ENCODE measurements at regions not wholly inside any gene's neighbourhood (a gene's known extent, or its start where the extent isn't known, plus 50 kb on each side); places are given as distances from the start of the nearest gene placed in this dataset.

DNA sequence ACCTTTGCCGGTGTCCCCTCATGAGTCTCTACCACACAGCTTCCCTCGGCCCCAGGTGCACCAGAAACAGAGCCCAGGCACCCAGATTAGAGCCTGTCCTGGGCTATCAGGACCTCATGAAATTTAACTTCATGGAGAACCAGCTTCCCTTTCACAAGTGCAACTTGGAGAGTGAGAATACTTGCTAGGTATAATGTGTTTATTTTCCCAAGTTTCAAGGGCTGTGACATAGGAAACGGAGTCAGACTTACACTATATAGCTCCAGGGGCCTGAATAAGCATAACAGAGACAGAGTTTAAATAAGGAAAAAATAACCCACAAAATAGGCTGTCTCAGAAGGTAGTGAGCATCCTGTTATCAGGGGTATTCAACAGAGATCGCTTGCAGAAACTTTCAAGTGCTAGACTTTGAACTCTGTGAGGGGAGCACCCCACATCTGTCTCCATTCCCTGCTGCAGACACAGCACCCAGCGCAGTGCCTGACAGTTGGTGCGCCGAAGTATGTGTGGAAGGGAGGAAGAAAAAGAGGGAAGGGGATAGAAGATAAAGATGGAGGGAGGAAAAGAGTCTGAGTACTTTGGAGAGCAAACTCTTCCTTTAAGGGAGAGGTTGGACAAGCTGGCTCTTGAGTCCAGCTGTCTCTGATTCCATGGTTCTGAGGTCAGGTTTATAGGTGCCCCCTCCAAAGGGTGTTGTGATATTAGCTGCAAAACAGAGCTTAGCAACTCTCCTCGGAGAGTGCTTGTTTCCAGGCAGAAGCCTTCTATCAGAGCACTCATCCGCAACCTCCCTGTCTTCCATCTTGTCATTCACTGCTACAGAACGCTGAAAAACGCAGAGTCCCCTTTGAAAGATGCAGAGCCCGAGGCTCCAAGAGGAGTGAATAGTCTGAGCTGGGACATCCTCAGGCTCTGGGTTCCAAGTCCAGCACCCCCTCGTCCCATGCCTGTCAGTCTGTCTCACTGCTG lies 84.8 kb downstream of the CPN2 start:
- DNase-seq (ENCODE audit: low read depth) = no peak

DNA sequence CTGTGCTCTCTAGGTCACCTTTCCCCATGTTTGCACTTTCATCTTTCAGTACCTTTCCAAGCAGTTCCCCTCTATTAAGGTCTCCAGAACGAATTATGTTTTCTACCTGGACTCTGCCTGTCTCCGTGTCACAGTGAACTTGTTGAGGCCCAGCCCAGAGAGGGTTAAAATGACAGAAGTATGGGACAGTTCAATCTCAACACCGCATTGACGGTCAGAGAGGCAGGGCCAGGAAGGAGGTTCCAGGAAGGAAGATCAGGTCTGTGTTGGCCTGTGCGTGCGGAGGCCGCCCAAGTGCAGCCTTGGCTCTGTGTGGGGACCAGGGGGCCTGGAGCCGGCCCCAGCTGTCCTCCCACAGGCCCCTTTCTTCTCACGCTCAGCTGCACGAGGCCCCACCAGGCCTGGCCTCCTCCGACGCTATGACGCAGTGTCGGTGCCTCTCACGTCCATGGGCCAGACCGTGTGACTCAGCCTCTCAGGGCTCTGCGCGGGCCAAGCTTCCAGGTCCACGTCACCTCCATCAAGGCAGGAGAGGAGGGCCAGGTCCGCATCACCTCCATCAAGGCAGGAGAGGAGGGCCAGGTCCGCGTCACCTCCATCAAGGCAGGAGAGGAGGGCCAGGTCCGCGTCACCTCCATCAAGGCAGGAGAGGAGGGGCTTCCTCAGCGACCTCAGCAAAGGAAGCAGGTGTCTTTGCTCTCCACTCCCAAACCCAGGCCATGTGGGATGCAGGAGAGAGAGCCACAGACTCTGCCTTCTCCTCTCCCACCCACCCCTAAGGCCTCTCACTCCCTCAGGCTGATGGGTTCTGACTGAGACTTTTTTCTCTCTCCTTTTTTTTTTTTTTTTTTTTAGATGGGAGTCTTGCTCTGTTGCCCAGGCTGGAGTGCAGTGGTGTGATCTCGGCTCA lies 83.1 kb downstream of the CPN2 start:
- no peak for DNase-seq (ENCODE audit: low read depth)

DNA sequence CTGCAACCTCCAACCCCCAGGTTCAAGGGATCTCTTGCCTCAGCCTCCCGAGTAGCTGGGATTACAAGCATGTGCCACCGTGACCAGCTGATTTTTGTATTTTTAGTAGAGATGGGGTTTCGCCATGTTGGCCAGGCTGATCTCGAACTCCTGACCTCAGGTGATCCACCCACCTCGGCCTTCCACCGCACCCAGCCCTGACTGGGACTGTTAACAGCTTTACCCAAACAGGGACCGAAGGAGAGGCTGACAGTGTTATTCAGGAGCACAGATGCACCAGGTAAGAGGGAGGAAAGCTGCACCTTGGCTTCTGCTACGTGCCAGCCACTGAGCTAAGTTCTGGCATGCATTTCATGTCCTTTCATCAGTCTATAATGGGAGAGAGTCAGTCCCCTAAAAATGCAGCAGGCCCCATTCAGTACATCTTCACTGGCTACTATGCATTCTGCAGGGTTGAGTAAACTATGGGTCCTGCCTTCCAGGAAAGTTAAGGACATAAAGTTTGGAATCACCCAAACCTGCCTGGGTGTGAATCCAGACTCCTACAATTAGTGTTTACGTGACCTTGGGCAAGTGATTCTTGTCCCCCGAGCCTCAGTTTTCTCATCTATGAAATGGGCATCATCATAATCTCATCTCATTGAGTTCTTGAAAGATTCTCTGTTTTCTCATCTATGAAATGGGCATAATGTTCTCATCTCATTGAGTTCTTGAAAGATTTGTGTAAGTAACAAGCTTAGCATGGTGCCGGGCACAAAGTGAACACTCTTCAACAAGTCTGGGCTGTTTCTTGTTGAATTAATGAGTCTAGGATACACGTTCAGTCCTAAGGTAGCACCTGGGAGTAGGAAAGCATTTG lies 82.2 kb downstream of the CPN2 start:
- DNase-seq (ENCODE audit: low read depth) = no peak

DNA sequence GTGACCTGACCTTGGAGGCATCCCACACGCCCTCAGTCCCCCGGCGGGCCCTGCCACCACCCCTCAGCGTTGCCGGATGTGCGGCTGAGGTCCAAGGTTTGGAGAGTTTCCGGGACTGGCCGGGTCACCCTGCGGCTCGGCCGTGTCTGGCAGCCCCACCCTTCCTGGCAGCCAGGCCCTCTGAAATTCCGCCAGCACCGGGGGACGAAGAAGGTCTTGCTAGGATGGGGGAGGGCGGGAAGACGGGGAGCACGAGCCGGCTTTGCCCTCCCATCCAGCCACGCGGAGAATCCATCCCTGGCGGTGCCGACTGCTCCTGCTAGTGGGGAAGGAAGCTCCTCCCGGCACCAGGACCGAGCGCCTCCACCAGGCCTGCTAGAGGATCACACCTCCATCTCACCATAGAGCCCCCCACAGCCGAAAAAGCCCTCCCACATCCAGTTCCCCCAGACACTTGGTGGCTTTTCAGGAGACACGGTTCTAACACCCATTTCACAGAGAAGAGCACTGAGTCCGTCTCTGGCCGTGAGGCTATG lies 81.5 kb downstream of the CPN2 start:
- no peak for DNase-seq (ENCODE audit: low read depth)

DNA sequence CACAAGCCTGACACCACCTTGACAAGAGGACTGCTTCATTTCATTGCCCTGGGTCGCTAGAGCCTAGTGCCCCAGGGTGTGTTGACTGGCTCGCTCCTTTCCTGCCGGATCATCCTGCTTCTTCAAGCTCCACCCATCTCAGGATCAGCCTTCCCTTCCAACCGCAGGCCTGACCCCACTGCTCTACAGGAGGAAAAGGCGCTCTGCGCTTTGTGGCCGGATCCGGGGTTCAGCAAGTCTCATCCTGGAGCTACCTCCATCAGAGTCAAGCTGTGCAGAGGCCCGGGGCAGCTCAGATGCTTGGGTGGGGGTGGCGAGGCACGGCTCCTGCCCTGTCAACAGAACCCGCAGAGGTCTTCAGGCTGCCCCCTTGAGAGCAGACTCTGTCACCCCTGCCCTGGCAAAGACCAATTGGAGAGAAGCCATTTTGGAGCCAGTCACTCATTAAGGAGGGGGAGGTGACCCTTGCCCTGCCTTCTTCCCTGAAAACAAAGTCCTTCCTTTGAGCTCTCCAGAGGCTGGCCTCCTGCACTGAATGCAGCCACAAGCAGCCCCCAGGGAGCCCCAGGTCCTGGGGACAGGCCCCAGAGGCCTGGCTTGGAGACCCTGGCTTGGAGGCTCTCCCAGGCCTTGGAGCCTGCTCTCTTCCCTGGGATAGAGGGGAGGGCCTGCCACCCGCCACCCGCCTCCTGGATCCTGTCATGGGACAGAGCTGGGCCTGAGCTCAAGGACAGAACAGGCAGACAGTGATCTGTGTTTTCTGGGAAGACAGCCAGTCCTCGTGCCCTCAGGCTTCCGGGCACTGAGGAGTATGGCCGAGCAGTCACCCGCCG lies 80.3 kb downstream of the CPN2 start:
- DNase-seq (ENCODE audit: low read depth) = no peak

DNA sequence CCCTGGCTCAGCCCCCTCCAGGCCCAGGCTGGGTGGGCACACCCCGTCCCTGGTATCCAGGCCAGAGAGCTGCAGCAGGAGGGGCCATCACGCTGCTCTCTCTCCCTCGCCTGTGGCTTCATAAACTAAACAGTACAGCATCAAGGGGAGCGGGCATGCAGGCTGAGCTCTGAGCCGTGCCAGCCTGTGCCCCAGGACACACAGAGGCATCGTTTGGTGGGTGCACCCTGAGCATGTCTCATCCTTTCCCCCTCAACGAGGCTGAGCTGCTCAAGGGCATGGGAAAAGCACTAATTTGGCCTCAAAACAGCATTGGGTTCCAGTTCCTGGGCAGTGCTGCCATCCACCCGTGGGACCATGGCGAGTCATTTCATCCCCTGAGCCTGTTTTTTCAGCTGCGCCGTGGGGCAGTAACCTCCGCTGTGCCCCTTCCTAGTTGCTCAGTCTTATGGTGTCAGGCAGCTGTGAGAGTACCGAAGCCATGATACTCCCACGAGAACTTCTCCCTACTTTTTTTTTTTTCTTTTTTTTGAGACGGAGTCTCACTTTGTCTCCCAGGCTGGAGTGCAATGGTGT lies 79.6 kb downstream of the CPN2 start:
- DNase-seq (ENCODE audit: low read depth) = no peak

DNA sequence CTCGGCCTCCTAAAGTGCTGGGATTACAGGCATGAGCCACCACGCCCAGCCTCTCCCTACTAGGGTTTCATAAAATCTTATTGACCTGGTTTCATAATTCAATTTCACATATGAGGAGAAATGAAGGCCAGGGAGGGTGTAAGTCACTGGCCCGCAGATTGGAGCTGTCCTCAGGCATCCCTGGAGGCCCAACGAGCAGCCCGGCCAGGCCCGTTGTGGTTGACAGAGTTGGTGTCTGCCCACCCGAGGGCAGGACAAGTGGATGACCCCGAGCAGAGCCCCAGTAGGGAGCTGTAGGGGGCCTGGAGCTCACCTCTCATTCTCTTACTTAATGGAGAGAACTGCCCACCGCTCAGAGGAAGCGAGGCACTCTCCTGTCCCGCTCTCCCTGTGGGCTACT lies 78.9 kb downstream of the CPN2 start:
- no peak for DNase-seq (ENCODE audit: low read depth)

DNA sequence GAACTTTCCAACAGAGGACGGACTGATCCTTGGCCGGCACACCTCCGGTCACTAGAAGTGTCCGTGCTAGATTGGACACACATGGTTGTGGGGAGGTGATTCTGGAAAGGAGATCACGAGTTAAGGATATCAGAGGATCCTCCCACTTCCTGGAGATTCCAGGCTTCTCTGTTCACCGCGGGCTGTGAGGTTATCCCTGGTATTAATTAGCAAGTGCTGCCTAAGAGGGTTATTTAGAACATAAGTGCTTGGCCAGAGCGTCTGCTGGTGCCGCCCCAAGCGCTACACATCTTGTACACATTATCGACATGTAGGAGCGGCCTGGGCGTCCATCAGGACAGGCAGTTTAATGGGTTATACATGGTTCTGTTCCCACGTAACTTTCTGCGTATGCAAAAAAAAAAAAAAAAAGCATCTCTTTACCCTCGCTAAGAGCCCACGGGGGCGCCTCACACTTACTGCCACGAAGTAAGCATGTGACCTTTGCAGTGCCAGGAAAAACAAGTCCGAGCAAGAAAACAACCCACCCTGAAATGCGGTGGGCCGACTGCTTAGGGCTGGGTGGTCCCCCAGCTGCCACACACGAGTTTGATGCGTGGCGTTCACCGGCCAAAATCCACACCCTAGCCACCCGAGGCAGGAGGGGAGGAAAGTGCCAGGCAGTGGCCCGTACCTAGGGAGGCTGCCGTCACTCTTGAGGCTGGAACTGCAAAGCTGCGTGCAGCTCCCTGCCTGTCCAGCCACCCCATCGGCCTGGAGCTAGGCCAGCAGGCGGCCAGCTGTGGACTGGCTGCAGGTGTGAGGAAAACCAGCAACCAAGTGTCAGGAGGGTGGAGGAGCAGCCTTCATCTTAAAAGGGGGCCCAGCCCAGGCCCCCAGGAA lies 78.0 kb downstream of the CPN2 start:
- no peak for DNase-seq (ENCODE audit: low read depth)

DNA sequence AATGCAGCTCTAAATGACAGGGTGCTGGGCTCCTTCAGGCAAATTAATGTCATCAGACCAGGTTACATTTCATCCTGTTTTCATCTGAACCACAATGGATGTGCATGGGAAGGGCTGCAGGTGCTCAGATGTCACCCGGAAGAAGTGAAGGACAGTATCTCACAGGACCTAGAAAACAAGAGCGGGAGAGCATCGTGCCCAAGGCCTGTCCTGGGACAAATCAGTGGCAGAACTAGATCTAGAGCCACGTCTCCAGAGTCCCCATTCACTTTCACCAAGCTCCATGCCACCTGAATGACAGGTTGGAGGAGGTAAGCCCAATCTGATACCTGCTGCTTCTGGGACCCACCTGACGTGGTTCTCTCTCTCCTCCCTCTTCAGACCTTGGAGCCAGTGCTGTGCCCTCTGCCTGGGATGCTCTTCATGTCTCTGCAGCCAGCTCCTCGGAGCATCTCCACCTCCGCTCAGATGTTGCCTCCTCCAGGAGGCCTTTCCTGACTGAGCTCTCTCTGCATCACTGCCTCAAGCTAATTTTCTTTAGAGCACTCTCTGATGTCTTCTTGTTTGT lies 77.3 kb downstream of the CPN2 start:
- no peak for DNase-seq (ENCODE audit: low read depth)

DNA sequence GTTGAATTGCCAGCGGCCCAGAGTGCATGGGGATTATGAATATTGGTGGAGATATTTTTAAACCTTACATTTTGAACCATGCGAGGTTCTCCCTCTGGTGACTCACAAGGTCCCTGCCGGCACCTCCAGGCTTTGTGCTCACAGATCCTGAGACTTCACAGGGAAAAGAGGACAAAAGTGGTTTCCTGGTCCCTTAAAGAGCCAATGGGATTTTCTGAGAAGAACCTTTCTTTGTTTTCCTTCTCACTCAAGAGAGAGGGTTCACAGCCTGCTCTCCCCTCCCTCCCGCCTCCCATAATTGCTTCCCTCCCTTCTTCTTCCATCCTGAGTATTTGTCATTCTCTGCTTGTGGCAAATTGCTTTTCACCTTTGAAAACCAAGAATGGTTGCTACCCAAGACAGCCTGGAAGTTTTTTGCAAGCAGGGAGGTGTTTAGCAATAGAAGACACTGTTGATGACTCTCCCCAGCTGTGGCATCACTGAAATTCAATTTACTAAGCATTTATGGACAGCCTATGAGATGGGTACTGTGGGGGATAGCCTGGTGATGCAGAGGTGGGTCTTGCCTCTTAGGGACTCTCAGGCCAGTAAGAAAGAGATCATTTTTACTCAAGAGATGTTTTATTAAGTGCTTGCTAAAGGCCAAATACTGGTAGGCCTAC lies 76.6 kb downstream of the CPN2 start:
- no peak for DNase-seq (ENCODE audit: low read depth)

DNA sequence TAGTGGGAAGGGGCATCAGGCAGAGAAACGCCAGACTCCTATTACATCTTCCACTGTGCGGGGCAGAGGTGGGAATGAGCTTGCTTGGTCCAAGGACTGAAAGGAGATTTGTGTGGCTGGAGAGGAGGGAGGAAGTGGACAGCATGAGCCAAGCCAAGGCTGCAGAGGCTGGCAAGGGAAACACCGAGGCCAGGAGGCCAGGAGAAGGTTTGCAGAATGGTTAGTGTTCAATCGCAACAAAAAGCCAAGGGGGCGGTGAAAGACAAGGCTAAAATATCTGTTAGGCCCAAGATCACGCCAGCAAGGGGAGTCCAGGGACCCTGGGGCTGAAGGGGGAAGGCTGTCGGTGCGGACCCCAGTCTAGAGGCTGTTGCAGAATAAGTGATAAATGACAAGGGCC lies 75.8 kb downstream of the CPN2 start:
- no peak for DNase-seq (ENCODE audit: low read depth)

DNA sequence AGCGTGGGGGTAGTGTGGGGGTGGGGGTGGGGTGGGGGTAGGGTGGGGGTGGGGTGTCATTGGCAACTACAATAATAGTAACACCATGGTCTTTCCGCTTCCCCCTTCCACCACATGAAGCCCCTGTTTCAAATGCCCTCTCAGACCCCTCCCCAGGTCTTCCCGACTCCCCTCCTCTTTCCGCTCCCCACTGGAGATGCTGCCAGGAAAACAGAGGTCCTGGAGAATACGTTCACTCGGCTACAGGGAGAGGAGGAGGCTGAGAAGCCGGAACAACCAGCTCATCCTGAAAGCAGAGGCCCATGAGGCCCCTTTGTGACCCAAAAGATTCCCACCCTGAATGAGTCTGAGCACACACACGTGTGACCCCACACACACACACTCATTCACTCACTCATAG lies 75.4 kb downstream of the CPN2 start:
- DNase-seq (ENCODE audit: low read depth) = no peak

DNA sequence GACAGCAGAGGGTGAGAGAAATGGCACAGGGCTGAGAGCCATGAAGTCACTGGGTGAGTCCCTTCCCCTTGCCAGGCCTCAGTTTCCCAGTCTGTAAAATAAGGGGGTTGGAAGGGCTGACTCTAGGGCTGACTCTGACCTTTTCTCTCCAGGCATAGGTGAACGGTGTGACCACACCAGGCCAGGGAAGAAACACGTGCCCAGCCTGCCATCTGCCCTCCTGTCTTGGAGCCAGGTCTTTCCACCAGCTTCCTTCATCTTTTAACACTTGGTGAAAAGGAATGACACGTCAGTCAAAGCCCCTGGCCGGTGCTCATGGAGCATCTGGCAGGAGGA lies 74.4 kb downstream of the CPN2 start:
- DNase-seq (ENCODE audit: low read depth) = no peak

DNA sequence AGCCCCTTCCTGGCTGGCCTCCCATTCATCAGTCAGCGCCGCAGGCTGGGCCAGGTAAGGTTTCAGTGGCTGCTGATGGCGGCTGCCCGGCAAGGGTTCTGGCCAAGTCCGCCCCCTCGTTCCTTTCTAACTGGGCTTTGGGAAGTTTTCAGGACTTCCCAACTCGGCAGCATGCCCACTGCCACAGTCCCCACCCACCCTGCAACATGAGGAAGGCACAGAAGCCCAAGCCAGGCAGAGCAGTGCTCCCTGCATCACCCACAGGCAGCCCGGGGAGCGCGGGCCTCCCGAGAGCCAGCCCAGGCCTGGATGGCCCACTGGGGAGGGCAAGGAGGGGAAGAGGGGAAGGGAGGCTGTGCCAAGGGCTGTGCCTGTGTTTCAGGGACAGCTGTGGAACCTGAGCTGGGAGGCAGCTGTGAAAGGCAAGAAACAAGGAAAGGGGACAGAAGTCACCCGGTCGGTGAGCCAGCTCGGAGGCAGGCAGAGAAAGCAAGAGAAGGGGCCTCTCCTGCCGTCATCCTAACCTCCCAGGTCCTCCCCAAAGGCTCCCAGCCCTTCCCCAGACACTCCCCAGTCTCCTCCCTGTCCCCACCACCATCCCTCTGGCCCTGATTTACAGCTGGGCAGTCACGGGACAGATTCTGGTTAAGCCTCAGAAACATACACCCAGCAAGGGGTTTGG lies 73.9 kb downstream of the CPN2 start:
- DNase-seq (ENCODE audit: low read depth) = no peak

DNA sequence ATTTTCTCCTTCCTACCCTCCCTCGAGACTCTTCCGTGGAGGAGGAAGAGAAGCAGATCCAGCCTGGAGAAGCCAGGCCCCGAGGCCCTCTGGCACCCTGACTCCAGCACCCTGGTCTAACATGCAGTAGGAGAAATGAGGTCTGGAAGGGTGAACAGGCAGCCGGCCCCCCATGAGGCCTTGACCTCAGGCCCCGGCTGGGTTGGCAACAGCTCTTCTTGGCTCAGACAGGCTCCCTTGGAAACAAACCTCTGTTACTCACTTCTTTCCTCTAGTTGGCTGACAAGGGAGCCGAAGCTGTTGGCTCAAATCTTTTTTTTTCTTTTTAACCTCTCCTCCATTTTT lies 73.4 kb downstream of the CPN2 start:
- no peak for DNase-seq (ENCODE audit: low read depth)

DNA sequence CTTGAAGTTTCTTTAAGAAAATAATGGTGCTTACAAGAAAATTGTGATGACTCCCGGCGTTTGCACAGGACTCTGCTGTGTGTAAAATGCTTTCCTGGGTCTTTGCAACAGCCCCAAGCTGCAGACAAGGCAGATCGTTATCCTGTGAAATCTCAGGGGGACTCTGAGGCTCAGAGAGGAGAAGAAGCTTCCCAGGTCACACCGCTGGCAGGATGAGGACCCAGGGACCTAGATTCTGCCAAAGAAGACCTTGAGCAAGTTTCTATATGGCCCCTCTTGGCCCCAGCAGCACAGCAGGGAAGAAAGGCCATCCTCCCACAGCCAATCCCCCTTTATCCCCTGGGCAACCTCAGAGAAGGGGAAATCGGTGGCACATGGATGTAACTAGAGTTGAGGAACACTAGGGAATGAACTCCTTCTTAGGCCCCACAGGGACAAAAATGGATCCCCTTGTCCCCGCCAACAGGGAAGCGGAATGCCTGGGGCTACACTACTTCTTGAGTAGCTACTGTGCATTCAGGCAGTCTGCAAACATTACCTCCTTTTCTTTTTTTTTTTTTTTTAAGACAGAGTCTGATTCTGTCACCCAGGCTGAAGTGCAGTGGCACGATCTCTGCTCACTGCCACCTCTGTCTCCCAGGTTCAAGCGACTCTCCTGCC lies 72.8 kb downstream of the CPN2 start:
- DNase-seq (ENCODE audit: low read depth) = no peak

DNA sequence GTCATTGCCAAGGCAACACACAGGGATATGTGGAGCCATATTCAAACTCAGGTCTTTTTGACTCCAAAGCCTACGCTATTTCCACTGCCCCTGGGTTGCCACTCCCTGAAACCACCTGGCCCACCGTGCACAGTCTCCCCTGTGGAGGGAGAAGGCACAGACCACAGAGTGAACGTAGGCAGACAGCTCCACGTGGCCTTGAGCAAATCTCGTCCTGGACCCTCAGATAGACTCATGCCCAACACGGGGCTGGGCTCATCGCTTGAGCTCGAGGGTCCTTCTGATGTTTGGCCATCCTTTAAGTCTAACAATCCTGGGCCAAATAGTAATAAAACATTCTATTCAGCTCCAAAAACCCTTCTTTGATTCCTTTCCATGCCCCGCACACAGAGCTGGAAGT lies 72.0 kb downstream of the CPN2 start:
- no peak for DNase-seq (ENCODE audit: low read depth)
